ENCODE measurements at regions not wholly inside any gene's neighbourhood (a gene's known extent, or its start where the extent isn't known, plus 50 kb on each side); places are given as distances from the start of the nearest gene placed in this dataset.

DNA sequence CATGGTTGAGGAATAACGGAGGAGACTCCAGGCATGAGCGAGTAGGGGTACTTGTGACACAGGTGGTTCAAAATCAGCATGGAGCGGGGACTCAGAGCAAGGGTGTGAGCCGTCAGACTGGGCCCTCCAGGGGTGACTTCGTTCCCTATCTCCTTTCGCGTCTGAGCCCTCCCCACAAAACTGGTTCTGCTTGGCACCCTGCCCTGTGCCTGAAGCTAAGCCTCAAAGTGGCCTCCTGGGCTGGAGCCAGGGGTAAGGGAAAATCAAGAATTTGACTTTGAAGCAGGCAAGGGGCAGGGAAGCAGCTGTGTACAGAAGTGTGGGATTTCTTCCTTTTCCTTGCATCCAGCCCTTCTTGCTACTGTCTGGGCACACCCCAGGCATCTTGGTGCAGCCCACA lies 331.5 kb upstream of the AJAP1 start:
- Histone ChIP-seq H3K27me3 (replicated peaks) (no peaks in the 10 kb centered on the region), H3K4me3 (no peak overlapping the region), H3K9me3 (replicated peaks) (peaks cover 5% of the 10 kb centered on the region), H3K4me1 (replicated peaks) (no peaks in the 10 kb centered on the region), H3K27ac (no peak overlapping the region), H3K36me3 (no peaks in the 10 kb centered on the region)
- no peak for DNase-seq (ENCODE audit: low read depth in 1 of 2, low spot score in 2 of 2)

GRCh38 chr1:4323309-4323708 lies 331.1 kb upstream of the AJAP1 start:
- Histone ChIP-seq H3K36me3 (no peaks in the 10 kb centered on the region), H3K27ac (no peak overlapping the region), H3K4me1 (replicated peaks) (no peaks in the 10 kb centered on the region), H3K9me3 (replicated peaks) (peaks cover 5% of the 10 kb centered on the region), H3K27me3 (replicated peaks) (no peaks in the 10 kb centered on the region), H3K4me3 (no peak overlapping the region)
- no peak for DNase-seq (ENCODE audit: low read depth in 1 of 2, low spot score in 2 of 2)

DNA sequence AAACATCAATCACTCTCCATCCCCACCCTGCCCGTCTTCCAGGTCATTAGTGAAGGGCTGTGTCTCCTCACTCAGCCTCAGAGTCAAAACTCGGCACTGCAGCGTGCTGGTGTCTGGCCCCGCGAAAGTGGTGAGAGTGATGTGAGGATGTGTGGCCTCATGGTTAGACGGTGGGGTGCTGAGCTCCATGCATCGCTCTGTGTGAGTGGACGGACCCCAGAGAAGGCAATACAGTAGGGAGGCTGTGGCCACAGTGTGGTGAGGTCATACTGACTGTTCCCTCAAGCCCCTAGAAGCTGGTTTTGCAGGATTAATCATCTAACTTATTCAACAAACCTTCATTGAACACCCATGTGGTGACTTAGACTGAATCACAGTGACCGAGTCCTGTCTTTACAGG lies 329.9 kb upstream of the AJAP1 start:
- peaks cover 10% of the 10 kb centered on the region for H3K9me3 ChIP-seq (replicated peaks)
- H3K27me3 ChIP-seq (replicated peaks) = no peaks in the 10 kb centered on the region
- DNase-seq (ENCODE audit: low read depth in 1 of 2, low spot score in 2 of 2) = no peak
- no peaks in the 10 kb centered on the region for H3K4me1 ChIP-seq (replicated peaks)
- no peaks in the 10 kb centered on the region for H3K36me3 ChIP-seq
- no peak overlapping the region for H3K4me3 ChIP-seq
- H3K27ac ChIP-seq = no peak overlapping the region

DNA sequence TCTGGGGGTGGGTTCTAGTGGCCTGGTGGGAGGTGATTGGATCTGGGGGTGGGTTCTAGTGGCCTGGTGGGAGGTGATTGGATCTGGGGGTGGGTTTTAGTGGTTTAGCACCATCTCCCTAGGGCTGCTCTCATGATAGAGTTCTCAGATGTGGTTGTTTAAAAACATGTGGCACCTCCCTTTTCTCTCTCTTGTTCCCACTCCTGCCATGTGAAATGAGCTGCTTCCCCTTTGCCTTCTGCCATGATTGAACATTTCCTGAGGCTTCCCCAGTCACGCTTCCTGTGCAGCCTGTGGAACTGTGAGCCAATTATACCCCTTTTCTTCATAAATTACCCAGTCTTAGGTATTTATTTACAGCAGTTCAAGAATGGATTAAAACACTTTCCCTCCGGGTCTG lies 327.3 kb upstream of the AJAP1 start:
- H3K9me3 ChIP-seq (replicated peaks) = peaks cover 10% of the 10 kb centered on the region
- H3K27ac ChIP-seq = no peak overlapping the region

DNA sequence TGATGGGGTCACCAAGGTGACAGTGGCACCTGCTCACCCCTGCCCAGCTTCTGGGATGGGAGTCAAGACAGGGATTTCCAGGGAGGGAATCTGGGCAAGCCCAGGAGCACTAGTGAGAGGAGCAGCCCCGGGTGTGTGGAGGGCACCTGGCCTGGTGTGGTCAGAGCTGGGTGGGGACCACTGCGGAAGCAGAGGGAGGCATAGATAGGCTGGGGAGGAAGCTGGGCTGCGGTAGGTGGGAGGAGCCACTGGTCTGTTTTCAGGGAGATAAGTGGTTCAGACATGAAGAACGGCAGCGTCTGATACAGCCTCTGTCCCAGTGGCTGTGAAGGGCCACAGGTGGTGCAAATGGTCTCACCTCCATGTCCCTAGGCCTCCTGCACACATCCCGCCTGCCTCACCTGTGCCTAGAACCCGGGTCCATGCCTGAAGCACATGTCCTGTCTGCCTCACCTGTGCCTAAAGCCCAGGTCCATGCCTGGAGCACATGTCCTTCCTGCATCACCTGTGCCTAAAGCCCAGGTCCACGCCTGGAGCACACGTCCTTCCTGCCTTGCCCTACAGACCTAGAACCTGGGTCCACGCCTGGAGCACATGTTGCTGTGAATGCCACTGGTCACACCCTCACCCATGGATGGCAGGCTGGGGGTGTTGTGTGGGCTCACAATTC lies 325.9 kb upstream of the AJAP1 start:
- no peaks in the 10 kb centered on the region for H3K36me3 ChIP-seq
- H3K4me1 ChIP-seq (replicated peaks) = no peaks in the 10 kb centered on the region
- H3K9me3 ChIP-seq (replicated peaks) = peaks cover 5% of the 10 kb centered on the region; the same call in 1 of the 2 replicates
- DNase-seq (ENCODE audit: low read depth in 1 of 2, low spot score in 2 of 2) = no peak
- no peaks in the 10 kb centered on the region for H3K27me3 ChIP-seq (replicated peaks)
- no peak overlapping the region for H3K27ac ChIP-seq
- H3K4me3 ChIP-seq = no peak overlapping the region

More for the DNA sequence above, 327.3 kb upstream of the AJAP1 start:
- H3K4me3 ChIP-seq = no peak overlapping the region
- H3K36me3 ChIP-seq = no peaks in the 10 kb centered on the region
- no peaks in the 10 kb centered on the region for H3K27me3 ChIP-seq (replicated peaks)
- H3K4me1 ChIP-seq (replicated peaks) = no peaks in the 10 kb centered on the region
- no peak for DNase-seq (ENCODE audit: low read depth in 1 of 2, low spot score in 2 of 2)

DNA sequence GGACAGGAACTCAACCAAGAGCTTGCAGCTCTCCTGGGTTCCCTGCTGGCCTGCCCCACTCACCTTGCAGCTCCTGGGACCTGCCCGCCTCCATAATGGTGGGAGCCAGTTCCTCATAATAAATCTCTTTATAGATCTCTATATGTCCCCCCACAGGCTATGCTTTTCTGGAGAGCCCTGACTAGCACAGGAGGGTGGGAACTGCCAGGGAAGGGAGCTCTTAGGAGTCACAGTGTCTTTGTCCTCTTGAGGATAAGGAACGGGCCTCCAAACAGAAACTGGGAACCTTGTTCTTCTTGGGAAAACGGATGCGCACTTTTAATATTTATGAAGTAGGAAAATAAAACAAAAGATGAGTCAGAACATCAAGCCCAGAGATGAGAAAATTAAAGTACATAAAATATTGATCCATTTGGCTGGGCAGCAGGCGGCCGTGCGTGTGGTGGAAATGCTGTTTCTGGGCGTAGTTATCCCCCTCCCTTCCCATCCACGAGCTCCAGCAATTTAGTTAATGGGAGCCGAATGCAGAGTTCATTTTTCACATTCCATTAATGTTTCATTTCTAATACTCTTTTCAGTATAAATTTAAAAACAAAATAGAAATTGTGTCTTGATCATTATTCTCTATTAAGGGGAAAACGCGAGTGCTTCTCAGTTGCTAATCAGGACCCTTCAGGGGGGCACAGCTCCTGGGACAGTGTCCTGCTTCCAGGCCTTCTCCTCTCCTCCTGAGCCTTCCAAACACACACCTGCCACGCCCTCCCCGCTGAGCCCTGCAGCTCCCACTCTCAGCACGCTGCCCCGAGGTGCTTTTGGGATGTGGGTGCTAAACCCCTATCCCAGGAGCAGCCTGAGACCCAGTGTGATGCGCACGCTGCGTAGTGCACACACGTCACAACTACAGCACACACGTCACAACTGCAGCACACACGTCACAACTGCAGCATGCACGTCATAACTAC lies 323.3 kb upstream of the AJAP1 start:
- no peak overlapping the region for H3K27ac ChIP-seq
- no peaks in the 10 kb centered on the region for H3K27me3 ChIP-seq (replicated peaks)
- no peaks in the 10 kb centered on the region for H3K36me3 ChIP-seq
- no peaks in the 10 kb centered on the region for H3K4me1 ChIP-seq (replicated peaks)
- no peak for DNase-seq (ENCODE audit: low read depth in 1 of 2, low spot score in 2 of 2)
- H3K4me3 ChIP-seq = no peak overlapping the region
- H3K9me3 ChIP-seq (replicated peaks) = peaks cover 5% of the 10 kb centered on the region; the same call in 1 of the 2 replicates

DNA sequence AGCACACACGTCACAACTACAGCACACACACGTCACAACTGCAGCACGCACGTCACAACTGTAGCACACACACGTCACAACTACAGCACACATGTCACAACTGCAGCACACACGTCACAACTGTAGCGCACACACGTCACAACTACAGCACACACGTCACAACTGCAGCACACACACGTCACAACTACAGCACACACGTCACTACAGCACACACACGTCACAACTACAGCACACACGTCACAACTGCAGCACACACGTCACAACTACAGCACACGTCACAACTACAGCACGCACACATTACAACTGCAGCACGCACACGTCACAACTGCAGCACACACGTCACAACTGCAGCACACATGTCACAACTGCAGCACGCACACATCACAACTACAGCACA lies 322.6 kb upstream of the AJAP1 start:
- no peak overlapping the region for H3K4me3 ChIP-seq
- no peak for DNase-seq (ENCODE audit: low read depth in 1 of 2, low spot score in 2 of 2)
- H3K9me3 ChIP-seq (replicated peaks) = peaks cover 5% of the 10 kb centered on the region; the same call in 1 of the 2 replicates
- H3K27ac ChIP-seq = no peak overlapping the region
- H3K27me3 ChIP-seq (replicated peaks) = no peaks in the 10 kb centered on the region
- H3K4me1 ChIP-seq (replicated peaks) = no peaks in the 10 kb centered on the region
- H3K36me3 ChIP-seq = no peaks in the 10 kb centered on the region

DNA sequence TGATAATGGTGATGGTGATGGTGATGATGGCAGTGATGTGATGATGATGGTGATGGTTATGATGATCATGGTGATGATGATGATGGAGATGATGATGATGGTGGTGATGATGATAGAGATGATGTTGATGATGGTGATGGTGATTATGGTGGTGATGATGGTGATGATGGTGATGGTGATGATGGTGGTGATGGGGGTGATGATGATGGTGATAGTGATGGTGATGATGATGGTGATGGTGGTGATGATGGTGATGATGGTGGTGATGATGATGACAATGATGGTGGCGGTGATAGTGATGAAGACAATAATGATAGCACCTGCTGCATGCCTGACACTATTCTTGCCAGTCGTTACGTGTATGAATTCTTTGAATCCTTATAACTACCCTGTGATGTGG lies 317.9 kb upstream of the AJAP1 start:
- no peak for DNase-seq (ENCODE audit: low read depth in 1 of 2, low spot score in 2 of 2)
- H3K36me3 ChIP-seq = no peaks in the 10 kb centered on the region
- H3K9me3 ChIP-seq (replicated peaks) = peaks cover 6% of the 10 kb centered on the region; the same call in 1 of the 2 replicates
- H3K4me1 ChIP-seq (replicated peaks) = no peaks in the 10 kb centered on the region
- H3K4me3 ChIP-seq = no peak overlapping the region
- no peaks in the 10 kb centered on the region for H3K27me3 ChIP-seq (replicated peaks)
- H3K27ac ChIP-seq = no peak overlapping the region

- Histone ChIP-seq H3K4me3 (no peak overlapping the region), H3K27me3 (replicated peaks) (no peaks in the 10 kb centered on the region), H3K9me3 (replicated peaks) (peaks cover 6% of the 10 kb centered on the region; the same call in 1 of the 2 replicates), H3K36me3 (no peaks in the 10 kb centered on the region), H3K4me1 (replicated peaks) (no peaks in the 10 kb centered on the region), H3K27ac (no peak overlapping the region)
- DNase-seq (ENCODE audit: low read depth in 1 of 2, low spot score in 2 of 2) = no peak
Measured at GRCh38 chr1:4341421-4341820, 313.0 kb upstream of the AJAP1 start.

GRCh38 chr1:4344065-4344732 lies 310.2 kb upstream of the AJAP1 start:
- no peak for DNase-seq (ENCODE audit: low read depth in 1 of 2, low spot score in 2 of 2)
- no peaks in the 10 kb centered on the region for H3K27me3 ChIP-seq (replicated peaks)
- H3K4me1 ChIP-seq (replicated peaks) = no peaks in the 10 kb centered on the region
- H3K9me3 ChIP-seq (replicated peaks) = peaks cover 4% of the 10 kb centered on the region; the same call in 1 of the 2 replicates
- H3K27ac ChIP-seq = no peak overlapping the region
- no peak overlapping the region for H3K4me3 ChIP-seq
- no peaks in the 10 kb centered on the region for H3K36me3 ChIP-seq

- H3K4me3 ChIP-seq = no peak overlapping the region
- peaks cover 4% of the 10 kb centered on the region; the same call in 1 of the 2 replicates for H3K9me3 ChIP-seq (replicated peaks)
- H3K27ac ChIP-seq = no peak overlapping the region
- no peak for DNase-seq (ENCODE audit: low read depth in 1 of 2, low spot score in 2 of 2)
- no peaks in the 10 kb centered on the region for H3K4me1 ChIP-seq (replicated peaks)
- H3K27me3 ChIP-seq (replicated peaks) = no peaks in the 10 kb centered on the region
- H3K36me3 ChIP-seq = no peaks in the 10 kb centered on the region
Measured at GRCh38 chr1:4345094-4345493, 309.3 kb upstream of the AJAP1 start.

- Histone ChIP-seq H3K27ac (no peak overlapping the region), H3K4me1 (replicated peaks) (no peaks in the 10 kb centered on the region), H3K36me3 (no peaks in the 10 kb centered on the region), H3K4me3 (no peak overlapping the region), H3K27me3 (replicated peaks) (no peaks in the 10 kb centered on the region), H3K9me3 (replicated peaks) (peaks cover 3% of the 10 kb centered on the region)
- DNase-seq (ENCODE audit: low read depth in 1 of 2, low spot score in 2 of 2) = no peak
Measured at GRCh38 chr1:4346131-4346530, 308.3 kb upstream of the AJAP1 start.

DNA sequence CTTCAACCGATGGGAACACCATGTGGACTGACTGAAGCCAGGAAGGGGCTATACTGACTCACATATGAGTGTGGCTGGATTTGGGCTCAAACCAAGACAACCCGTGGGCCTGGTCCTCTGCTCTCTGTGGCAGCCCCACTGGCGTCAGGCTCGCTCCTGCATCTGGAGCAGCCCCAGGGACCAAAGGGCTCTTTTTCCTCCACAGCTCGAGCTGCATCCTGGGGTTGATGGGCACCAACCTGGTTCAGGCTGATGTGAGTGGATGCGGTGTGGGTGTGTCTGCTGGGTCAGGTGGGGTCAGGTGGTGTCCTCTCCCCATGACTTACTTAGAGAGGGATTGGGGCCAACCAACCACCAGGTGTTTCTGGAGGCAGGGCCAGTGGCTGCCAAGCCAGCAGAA lies 303.0 kb upstream of the AJAP1 start:
- H3K27ac ChIP-seq = no peak overlapping the region
- no peak for DNase-seq (ENCODE audit: low read depth in 1 of 2, low spot score in 2 of 2)
- H3K9me3 ChIP-seq (replicated peaks) = peaks cover 12% of the 10 kb centered on the region
- H3K4me1 ChIP-seq (replicated peaks) = no peaks in the 10 kb centered on the region
- no peaks in the 10 kb centered on the region for H3K27me3 ChIP-seq (replicated peaks)
- no peaks in the 10 kb centered on the region for H3K36me3 ChIP-seq
- H3K4me3 ChIP-seq = no peak overlapping the region
